Raji (cell line): ENCODE measurements at regions not wholly inside any gene's neighbourhood (a gene's known extent, or its start where the extent isn't known, plus 50 kb on each side); places are given as distances from the start of the nearest gene placed in this dataset.

ENCODE experiments used
- POLR2A ChIP-seq: IDR thresholded peaks from 2 replicates; pipeline ENCODE4 v1.6.1; 2011; ENCODE audit warnings: low read depth, low read length, control low read depth; ENCODE audit not compliant: insufficient read depth

DNA sequence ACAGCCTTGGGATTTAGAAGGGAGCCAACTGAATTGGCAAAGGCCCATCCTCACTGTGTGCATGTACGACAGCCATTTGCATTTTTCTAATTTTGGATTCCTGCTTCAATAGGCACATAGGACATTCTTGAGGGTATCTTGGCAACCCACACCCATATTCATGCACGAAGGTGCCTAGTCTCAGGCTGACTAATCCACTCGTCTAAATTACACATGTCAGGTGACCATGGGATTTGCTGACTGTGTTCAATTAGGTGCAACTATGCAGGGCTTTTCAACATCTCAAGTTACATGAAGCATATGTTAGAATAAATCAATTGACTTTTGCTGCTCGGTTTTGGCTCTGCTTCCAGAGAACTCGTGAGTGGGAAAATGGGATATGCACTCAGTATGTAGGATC, 249.7 kb downstream of the SP3 start:
- TF ChIP-seq POLR2A, result no peak

DNA sequence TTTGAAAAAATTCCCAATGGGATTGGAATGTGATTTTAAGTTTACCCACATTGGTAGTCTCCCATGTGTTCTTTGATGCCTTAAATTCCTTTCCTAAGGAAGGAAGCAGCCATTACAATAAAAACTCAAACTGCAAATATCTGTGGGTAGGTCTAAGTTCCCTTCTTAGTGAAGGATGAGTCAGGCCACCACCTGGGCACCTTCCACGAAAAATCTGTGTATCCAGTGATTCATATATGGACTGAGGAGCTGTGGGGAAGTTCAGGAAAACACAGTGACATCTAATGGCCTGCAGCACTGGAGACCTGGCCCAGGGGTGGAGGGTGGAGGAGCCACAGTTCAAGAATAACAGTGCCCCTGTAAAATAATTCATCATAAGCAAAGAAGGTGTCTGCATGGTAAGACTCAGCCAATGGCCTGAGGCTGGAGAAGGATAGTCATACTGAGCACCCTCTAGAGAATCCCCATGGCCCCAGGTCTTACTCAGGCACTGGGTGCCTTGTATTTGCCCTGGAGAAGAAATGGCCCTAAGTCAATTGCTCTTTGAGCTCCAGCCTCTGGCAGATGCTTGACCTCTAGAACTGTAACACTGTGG, 248.6 kb downstream of the SP3 start:
- no peak for TF ChIP-seq POLR2A

DNA sequence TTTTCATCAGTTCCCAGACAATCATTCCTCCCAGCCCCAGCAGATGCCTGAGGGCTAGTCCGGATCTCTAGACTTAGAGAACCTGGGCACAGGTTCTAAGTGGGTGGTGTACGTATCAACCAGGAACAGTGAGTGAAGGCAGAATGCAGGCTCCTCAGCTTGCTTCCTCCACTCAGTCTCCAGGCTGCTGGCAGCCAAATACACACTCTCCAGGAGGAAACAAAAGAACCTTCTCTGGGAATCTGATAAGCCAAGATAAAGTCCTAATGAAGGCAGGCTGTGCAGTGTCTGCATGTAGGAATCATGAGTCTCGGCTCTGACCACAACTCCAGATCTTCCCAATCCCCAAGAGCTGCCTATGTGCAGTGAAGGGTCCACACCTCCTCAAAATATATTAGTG, 245.7 kb downstream of the SP3 start:
- no peak for TF ChIP-seq POLR2A

- no peak for TF ChIP-seq POLR2A
Observed at GRCh38 chr2:173720306-173720705, 244.9 kb downstream of the SP3 start.

DNA sequence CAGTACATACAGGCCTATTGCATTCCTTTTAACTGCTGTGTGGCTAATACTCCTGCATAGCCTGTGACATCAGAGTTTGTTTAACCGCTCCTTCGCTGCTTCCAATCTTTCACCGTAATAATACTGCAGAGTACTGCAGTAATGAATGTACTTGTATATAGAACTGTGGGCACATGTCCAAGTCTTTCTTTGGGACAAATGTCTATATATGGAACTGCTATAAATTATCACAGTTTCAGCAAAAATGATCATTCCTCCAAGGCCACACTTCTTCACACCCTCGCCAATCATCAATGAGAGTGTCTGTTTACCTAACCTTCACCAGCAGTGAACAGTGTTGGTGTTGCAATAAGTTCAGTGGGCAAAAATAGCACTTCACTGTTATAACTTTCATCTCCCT, 230.4 kb downstream of the SP3 start:
- no peak for TF ChIP-seq POLR2A

- TF ChIP-seq POLR2A, result no peak
Observed at GRCh38 chr2:173739006-173739405, 226.2 kb downstream of the SP3 start.

DNA sequence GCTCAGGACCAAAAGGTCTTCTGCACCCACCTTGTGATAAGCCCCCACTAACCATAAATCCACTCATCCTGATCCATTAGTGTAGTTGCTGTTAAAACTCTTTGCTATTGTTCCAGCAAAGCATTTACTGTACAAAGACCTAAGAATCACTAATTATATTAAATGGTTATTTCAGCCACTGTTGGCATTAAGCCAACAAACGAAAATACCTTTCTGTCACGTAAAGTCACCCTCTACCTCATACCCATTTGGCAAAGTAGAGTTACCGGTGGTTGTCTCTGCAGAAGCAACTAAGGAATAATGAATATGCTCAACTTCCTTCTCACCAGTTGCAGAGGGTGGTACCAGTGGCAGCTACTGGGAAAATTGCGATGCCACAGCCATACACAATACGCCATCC, 224.5 kb downstream of the SP3 start:
- no peak for TF ChIP-seq POLR2A

- TF ChIP-seq POLR2A, result no peak
Observed at GRCh38 chr2:173741759-173742158, 223.4 kb downstream of the SP3 start.

- TF ChIP-seq POLR2A, result no peak
Observed at GRCh38 chr2:173747035-173747434, 218.1 kb downstream of the SP3 start.

DNA sequence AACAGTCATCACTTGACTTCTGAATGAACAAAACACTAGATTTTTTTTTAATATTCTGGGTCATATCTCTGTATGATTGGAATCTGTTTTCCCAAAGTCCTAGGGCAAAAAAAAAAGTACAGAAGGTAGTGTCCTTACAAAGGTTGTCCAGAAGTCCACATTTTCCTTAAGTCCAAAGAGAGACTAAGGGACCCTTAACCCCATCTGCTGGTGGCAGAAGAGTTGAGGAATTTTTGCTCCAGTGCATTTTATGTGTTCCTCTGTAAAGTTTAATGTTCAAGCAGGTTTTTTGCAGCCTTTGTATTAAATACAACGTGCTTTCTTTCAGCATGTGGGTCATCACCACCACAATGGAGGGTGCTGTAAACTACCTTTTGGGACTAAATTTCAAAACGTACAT, 215.9 kb downstream of the SP3 start:
- no peak for TF ChIP-seq POLR2A

DNA sequence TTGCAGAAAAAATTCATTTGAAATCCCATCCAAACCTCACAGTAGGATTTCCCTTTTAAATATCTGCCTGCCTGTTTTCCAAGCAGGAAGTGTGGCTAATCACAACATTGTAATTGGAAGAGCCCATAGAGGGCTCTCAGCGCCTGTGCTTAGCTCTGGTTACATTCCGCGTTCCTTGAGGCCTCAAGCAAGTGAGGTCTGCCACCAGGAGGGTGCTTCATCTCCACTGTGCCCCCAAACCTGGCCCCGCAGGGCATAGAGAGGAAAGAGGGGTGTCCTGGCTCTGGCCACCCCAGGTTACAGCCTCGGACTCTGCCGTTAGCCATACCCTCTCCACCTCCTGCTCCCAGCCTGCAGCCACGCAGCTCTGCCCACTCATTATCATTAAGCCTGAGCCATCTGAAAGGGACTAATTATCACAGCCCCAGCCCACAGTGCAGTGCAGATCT, 214.8 kb downstream of the SP3 start:
- TF ChIP-seq POLR2A, result no peak

- TF ChIP-seq POLR2A, result no peak
Observed at GRCh38 chr2:173750831-173751230, 214.3 kb downstream of the SP3 start.

- no peak for TF ChIP-seq POLR2A
Observed at GRCh38 chr2:173751245-173751975, 213.8 kb downstream of the SP3 start.

DNA sequence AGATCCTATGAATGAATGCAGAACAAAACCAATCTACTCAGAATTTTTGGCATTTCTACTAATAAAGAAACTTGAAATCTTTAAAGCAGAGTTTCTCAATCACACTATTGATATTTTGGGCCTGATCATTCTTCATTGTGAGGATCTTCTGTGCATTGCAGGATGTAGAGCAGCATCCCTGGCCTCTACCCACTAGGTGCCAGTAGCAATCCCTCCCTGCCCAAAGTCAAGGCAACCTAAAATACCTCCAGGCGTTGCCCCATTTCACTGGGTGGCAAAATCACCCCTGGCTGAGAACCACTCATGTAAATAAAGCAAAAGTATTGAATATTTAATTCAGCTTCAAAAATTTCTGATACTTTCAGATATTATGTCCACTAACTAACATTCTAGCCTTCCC, 213.0 kb downstream of the SP3 start:
- TF ChIP-seq POLR2A, result no peak

DNA sequence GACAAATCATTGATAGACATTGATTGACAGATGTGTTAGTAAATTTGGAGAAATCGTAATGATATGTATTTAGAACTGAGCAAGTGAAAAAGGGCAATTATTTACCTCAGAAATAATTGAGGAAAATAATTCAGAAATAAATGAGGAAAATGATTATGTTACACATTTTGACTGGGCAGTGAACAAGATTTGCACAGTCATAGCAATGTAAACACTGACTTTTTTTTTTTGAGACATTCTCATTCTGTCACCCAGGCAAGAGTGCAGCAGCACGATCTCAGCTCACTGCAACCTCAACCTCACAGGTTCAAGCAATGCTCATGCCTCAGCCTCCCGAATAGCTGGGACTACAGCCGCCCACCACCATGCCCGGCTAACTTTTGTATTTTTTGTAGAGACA, 211.7 kb downstream of the SP3 start:
- TF ChIP-seq POLR2A, result no peak

DNA sequence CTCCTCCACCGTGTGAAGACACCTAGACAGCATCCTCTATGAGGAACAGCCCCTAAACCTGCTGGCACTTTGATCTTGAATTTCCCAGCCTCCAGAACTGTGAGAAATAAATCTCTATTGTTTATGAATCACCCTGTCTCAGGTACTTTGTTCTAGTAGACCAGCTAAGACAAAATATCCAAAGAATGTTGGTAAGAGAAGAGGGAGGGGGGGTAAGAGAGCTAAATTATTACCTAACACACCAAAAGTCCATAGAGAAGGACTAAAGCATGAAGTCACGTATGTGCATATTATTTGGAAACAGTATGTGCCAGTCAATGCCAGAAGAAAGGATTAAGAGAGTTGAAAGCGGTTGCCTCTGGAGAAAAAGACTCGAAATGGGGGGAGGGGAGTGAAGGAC, 211.0 kb downstream of the SP3 start:
- TF ChIP-seq POLR2A, result no peak

GRCh38 chr2:173754837-173755236, 210.3 kb downstream of the SP3 start:
- TF ChIP-seq POLR2A, result no peak
